Spleen (tissue), 11 donors: ENCODE measurements at regions not wholly inside any gene's neighbourhood (a gene's known extent, or its start where the extent isn't known, plus 50 kb on each side); places are given as distances from the start of the nearest gene placed in this dataset.

Experiments used
- DNase-seq: peaks from one replicate; pipeline ENCODE4 v3.0.0-alpha.2; 2020
- H3K27ac ChIP-seq, 8 donors: fragments of 200-600 bp; sonication (generic) in 7 of 8; 1 replicate in 4 of 8; 2 replicates in 4 of 8; pipeline versions ENCODE4 v1.5.0 to v1.8.0; 2016 to 2021; ENCODE audit warnings: inconsistent platforms in 4 of 8, mild to moderate bottlenecking in 4 of 8, moderate library complexity in 1 of 8
- H3K27me3 ChIP-seq, 7 donors: fragments of 200-600 bp; sonication (generic) in 6 of 7; replicated peaks in 1 of 7; 1 replicate in 4 of 7; 2 replicates in 3 of 7; pipeline versions ENCODE4 v1.5.0 to v1.8.0; 2016 to 2021; ENCODE audit warnings: inconsistent platforms in 3 of 7, mild to moderate bottlenecking in 1 of 7
- H3K36me3 ChIP-seq, 6 donors: fragments of 200-600 bp; sonication (generic) in 5 of 6; 1 replicate in 4 of 6; 2 replicates in 2 of 6; pipeline versions ENCODE4 v1.5.0 to v1.8.0; 2016 to 2021; ENCODE audit warnings: inconsistent platforms in 2 of 6
- H3K4me1 ChIP-seq, 6 donors: fragments of 200-600 bp; sonication (generic) in 5 of 6; 1 replicate in 3 of 6; 2 replicates in 3 of 6; pipeline versions ENCODE4 v1.5.0 to v1.8.0; 2016 to 2021; ENCODE audit warnings: inconsistent platforms in 3 of 6
- H3K4me3 ChIP-seq, 8 donors: fragments of 200-600 bp; sonication (generic) in 7 of 8; 1 replicate in 4 of 8; 2 replicates in 4 of 8; pipeline versions ENCODE4 v1.5.0 to v1.8.0; 2016 to 2021; ENCODE audit warnings: inconsistent platforms in 4 of 8, mild to moderate bottlenecking in 4 of 8, moderate library complexity in 2 of 8
- H3K9me3 ChIP-seq, 8 donors: fragments of 200-600 bp; sonication (generic) in 7 of 8; 1 replicate in 4 of 8; 2 replicates in 4 of 8; pipeline versions ENCODE4 v1.5.0 to v1.8.0; 2016 to 2021; ENCODE audit warnings: inconsistent platforms in 4 of 8
- CTCF ChIP-seq, 11 experiments: fragments of 200-600 bp in 7 of 11; fragments of 450-650 bp in 4 of 11; sonication (generic) in 4 of 11; IDR thresholded peaks in 8 of 11; conservative IDR thresholded peaks in 3 of 11; 1 replicate in 7 of 11; 2 replicates in 4 of 11; pipeline versions ENCODE4 v1.4.0 to v1.8.0; 2016 to 2021; ENCODE audit warnings: antibody characterized with exemption in 11 of 11, inconsistent platforms in 4 of 11, mild to moderate bottlenecking in 1 of 11
- POLR2A ChIP-seq, 3 donors: fragments of 450-650 bp; IDR thresholded peaks; one replicate each; pipeline ENCODE4 v1.5.1; 2017; ENCODE audit warnings: antibody characterized with exemption in 3 of 3, mild to moderate bottlenecking in 1 of 3
- POLR2AphosphoS5 ChIP-seq, 3 donors: sonication (generic); formaldehyde crosslinking; IDR thresholded peaks; one replicate each; pipeline ENCODE4 v1.5.1; 2017; ENCODE audit warnings: antibody characterized with exemption in 3 of 3
- WGBS, 5 donors: extraction: QIAGEN DNeasy Blood & Tissue Kit in 3 of 5; methylation state at CpG; one replicate each; pipeline versions ENCODE4 v1.1.5 to v1.1.7; 2013 to 2018; 5-methylcytosine and 5-hydroxymethylcytosine counted together
- intact Hi-C: fragments of 100-400 bp; cut with DNase I; formaldehyde crosslinking; loops from one replicate; pipeline ENCODE4 v1.15.0; 2023; ENCODE audit warnings: low total_unique reads
- donor health status: healthy with polysubstance abuse.
- donor health status: DM: no; HTN: no; CAD: no; lungs with moderate emphysema.
- donor health status: DM: no; HTN: no; CAD: no.
- donor health status: Bipolar disorder and iron deficiency.
- donor health status: healthy.
- donor health status: DM: no; HTN: no; CAD: no.
- donor health status: DM: yes; HTN: yes; CAD: no.

- Histone ChIP-seq H3K9me3 (no peaks in the 10 kb centered on the region), H3K27me3 (peaks cover 0 to 4% (median 0%) of the 10 kb centered on the region in 7 donors), H3K4me1 (no peaks in the 10 kb centered on the region), H3K36me3 (no peaks in the 10 kb centered on the region), H3K27ac (no peak overlapping the region), H3K4me3 (no peak overlapping the region)
- 76 to 96% (median 80%) methylated on average over 2 of the region's 2 CpGs for WGBS, 5 donors
- DNase-seq = no peak
- intact Hi-C loops = no loop called here
- TF ChIP-seq POLR2A (IDR thresholded peaks at IDR 0.05) = no peak
Observed at GRCh38 chr2:117720765-117721164, 93.7 kb upstream of the DDX18 start.

GRCh38 chr2:117723483-117723882, 91.0 kb upstream of the DDX18 start:
- Histone ChIP-seq H3K27ac (no peak overlapping the region), H3K4me3 (no peak overlapping the region), H3K36me3 (no peaks in the 10 kb centered on the region), H3K9me3 (no peaks in the 10 kb centered on the region), H3K4me1 (no peaks in the 10 kb centered on the region), H3K27me3 (peaks cover 0 to 4% (median 0%) of the 10 kb centered on the region in 7 donors)
- DNase-seq = no peak
- WGBS, 5 donors = 62 to 73% (median 70%) methylated on average over 2 of the region's 2 CpGs
- intact Hi-C loops = no loop called here
- no peak for TF ChIP-seq POLR2A (IDR thresholded peaks at IDR 0.05)
- no peak for TF ChIP-seq CTCF (IDR thresholded peaks at IDR 0.05 in 8 of 11, conservative IDR thresholded peaks at IDR 0.05 in 3 of 11)
- no peak for TF ChIP-seq POLR2AphosphoS5 (IDR thresholded peaks at IDR 0.05)

- Histone ChIP-seq H3K4me3 (no peak overlapping the region), H3K36me3 (no peaks in the 10 kb centered on the region), H3K27ac (no peak overlapping the region), H3K27me3 (peaks cover 0 to 4% (median 0%) of the 10 kb centered on the region in 7 donors), H3K9me3 (no peaks in the 10 kb centered on the region), H3K4me1 (no peaks in the 10 kb centered on the region)
- 66 to 79% (median 70%) methylated on average over 9 of the region's 9 CpGs for WGBS, 5 donors
- intact Hi-C loops = no loop called here
- TF ChIP-seq CTCF (IDR thresholded peaks at IDR 0.05 in 8 of 11, conservative IDR thresholded peaks at IDR 0.05 in 3 of 11) (no peak), POLR2AphosphoS5 (IDR thresholded peaks at IDR 0.05) (no peak), POLR2A (IDR thresholded peaks at IDR 0.05) (no peak)
- DNase-seq = no peak
Observed at GRCh38 chr2:117723888-117724434, 90.5 kb upstream of the DDX18 start.

GRCh38 chr2:117726747-117727146, 87.7 kb upstream of the DDX18 start:
- 74 to 88% (median 84%) methylated on average over 5 of the region's 5 CpGs for WGBS, 5 donors
- Histone ChIP-seq H3K27me3 (no peaks in the 10 kb centered on the region), H3K4me3 (no peak overlapping the region), H3K27ac (no peak overlapping the region), H3K4me1 (no peaks in the 10 kb centered on the region), H3K36me3 (no peaks in the 10 kb centered on the region), H3K9me3 (peaks cover 0 to 9% (median 0%) of the 10 kb centered on the region in 8 donors)
- no peak for DNase-seq
- intact Hi-C loops = no loop called here
- TF ChIP-seq CTCF (IDR thresholded peaks at IDR 0.05 in 8 of 11, conservative IDR thresholded peaks at IDR 0.05 in 3 of 11) (no peak), POLR2AphosphoS5 (IDR thresholded peaks at IDR 0.05) (no peak), POLR2A (IDR thresholded peaks at IDR 0.05) (no peak)

GRCh38 chr2:117737846-117738245, 76.6 kb upstream of the DDX18 start:
- H3K4me3 ChIP-seq = no peak overlapping the region
- H3K27me3 ChIP-seq = no peaks in the 10 kb centered on the region
- H3K36me3 ChIP-seq = no peaks in the 10 kb centered on the region
- H3K27ac ChIP-seq = no peak overlapping the region
- TF ChIP-seq POLR2AphosphoS5 (IDR thresholded peaks at IDR 0.05) (no peak), CTCF (IDR thresholded peaks at IDR 0.05 in 8 of 11, conservative IDR thresholded peaks at IDR 0.05 in 3 of 11) (no peak), POLR2A (IDR thresholded peaks at IDR 0.05) (no peak)
- DNase-seq = no peak
- intact Hi-C loops = no loop called here
- no peaks in the 10 kb centered on the region for H3K4me1 ChIP-seq
- H3K9me3 ChIP-seq = peaks cover 0 to 6% (median 2%) of the 10 kb centered on the region in 8 donors
